GM12864 (cell line): ENCODE measurements at regions not wholly inside any gene's neighbourhood (a gene's known extent, or its start where the extent isn't known, plus 50 kb on each side); places are given as distances from the start of the nearest gene placed in this dataset.
"Not testable (repeated sequence)": the region's sequence is repeated elsewhere in the genome, so short reads cannot be mapped to it uniquely, and the experiment has no call there.

Experiments
- DNase-seq: peaks from one replicate; pipeline ENCODE4 v3.0.0-alpha.2; 2011; ENCODE audit warnings: low read depth
- H3K4me3 ChIP-seq: 2 replicates; pipeline ENCODE4 v1.5.1; 2011; ENCODE audit warnings: mild to moderate bottlenecking, low read depth, low read length, control low read depth
- CTCF ChIP-seq: IDR thresholded peaks from 2 replicates; pipeline ENCODE4 v1.5.1; 2011; ENCODE audit warnings: low read depth, mild to moderate bottlenecking, moderate library complexity, low read length, control low read depth, inconsistent platforms; ENCODE audit errors: missing control alignments

GRCh38 chr13:80166352-80166751, 174.6 kb downstream of the SPRY2 start:
- no peak overlapping the region for H3K4me3 ChIP-seq
- no peak for TF ChIP-seq CTCF
- DNase-seq = no peak

GRCh38 chr13:80164462-80164861, 176.5 kb downstream of the SPRY2 start:
- no peak for TF ChIP-seq CTCF
- no peak for DNase-seq
- H3K4me3 ChIP-seq = no peak overlapping the region

GRCh38 chr13:80161896-80162295, 179.0 kb downstream of the SPRY2 start:
- no peak overlapping the region for H3K4me3 ChIP-seq
- no peak for DNase-seq
- TF ChIP-seq CTCF = no peak

- H3K4me3 ChIP-seq = no peak overlapping the region
- no peak for TF ChIP-seq CTCF
- DNase-seq = no peak
Measured at GRCh38 chr13:80161219-80161618, 179.7 kb downstream of the SPRY2 start.

GRCh38 chr13:80160110-80160509, 180.8 kb downstream of the SPRY2 start:
- H3K4me3 ChIP-seq = no peak overlapping the region
- no peak for TF ChIP-seq CTCF
- DNase-seq = no peak

- H3K4me3 ChIP-seq = no peak overlapping the region
- DNase-seq = no peak
- TF ChIP-seq CTCF = no peak
Measured at GRCh38 chr13:80157261-80157932, 183.5 kb downstream of the SPRY2 start.

GRCh38 chr13:80152142-80152541, 188.8 kb downstream of the SPRY2 start:
- not testable (repeated sequence) for H3K4me3 ChIP-seq, DNase-seq
